ENCODE measurements at regions not wholly inside any gene's neighbourhood (a gene's known extent, or its start where the extent isn't known, plus 50 kb on each side); places are given as distances from the start of the nearest gene placed in this dataset.

DNA sequence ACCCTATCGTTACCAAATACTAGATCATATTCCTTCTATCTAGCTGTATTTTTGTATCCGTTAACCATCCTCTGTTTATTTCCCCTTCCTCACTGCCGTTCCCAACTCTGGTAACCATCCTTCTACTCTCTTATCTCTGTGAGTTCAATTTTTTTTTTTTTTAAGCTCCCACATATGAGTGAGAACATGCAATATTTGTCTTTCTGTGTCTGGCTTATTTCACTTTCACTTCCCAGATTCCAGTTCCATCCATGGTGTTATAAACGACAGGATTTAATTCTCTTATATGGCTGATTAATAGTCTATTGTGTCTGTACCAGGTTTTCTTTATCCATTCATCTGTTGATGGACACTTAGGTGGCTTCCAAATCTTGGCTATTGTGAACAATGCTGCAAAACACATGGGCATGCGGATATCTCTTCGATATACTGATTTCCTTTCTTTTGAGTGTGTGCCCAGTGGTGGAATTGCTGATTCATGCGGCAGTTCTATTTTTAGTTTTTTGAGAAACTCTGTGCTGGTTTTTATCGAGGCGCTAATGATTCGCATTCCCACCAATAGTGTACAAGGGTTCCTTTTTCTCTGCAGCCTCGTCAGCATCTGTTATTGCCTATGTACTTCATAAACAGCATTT, 599.6 kb downstream of the TMEM114 start:
- DNase-seq: no peak
- Histone ChIP-seq H3K4me3 (no peak overlapping the region), H3K36me3 (no peaks in the 10 kb centered on the region), H3K4me1 (no peaks in the 10 kb centered on the region), H3K27ac (no peak overlapping the region), H3K9me3 (no peaks in the 10 kb centered on the region), H3K27me3 (ENCODE audit: low read depth) (no peaks in the 10 kb centered on the region)
- ATAC-seq: no peak
- TF ChIP-seq, protein P1, sequence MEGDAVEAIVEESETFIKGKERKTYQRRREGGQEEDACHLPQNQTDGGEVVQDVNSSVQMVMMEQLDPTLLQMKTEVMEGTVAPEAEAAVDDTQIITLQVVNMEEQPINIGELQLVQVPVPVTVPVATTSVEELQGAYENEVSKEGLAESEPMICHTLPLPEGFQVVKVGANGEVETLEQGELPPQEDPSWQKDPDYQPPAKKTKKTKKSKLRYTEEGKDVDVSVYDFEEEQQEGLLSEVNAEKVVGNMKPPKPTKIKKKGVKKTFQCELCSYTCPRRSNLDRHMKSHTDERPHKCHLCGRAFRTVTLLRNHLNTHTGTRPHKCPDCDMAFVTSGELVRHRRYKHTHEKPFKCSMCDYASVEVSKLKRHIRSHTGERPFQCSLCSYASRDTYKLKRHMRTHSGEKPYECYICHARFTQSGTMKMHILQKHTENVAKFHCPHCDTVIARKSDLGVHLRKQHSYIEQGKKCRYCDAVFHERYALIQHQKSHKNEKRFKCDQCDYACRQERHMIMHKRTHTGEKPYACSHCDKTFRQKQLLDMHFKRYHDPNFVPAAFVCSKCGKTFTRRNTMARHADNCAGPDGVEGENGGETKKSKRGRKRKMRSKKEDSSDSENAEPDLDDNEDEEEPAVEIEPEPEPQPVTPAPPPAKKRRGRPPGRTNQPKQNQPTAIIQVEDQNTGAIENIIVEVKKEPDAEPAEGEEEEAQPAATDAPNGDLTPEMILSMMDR (IDR thresholded peaks at IDR 0.05): no peak
- intact Hi-C loops (cut with DNase I): no loop called here

DNA sequence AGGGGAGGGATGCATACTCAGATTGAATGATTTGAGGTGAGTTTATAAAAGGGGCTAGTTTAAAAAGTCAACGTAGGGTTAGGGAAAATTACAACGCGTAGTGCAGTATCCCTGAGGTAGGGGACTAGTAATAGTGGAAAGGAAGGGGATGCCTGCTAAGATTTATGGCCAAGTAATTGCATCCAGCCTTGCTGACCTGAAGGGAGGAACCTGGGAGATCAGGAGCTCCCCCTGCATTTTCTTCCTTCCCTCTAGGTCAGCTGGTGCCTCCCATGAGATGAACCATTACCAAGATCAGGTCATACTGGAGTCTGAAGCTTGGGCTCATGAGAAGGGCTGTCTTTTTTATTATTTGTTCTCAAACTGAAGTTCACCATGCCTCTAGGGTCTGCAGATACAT, 606.6 kb downstream of the TMEM114 start:
- Histone ChIP-seq H3K27me3 (ENCODE audit: low read depth) (no peaks in the 10 kb centered on the region), H3K27ac (no peak overlapping the region), H3K9me3 (no peaks in the 10 kb centered on the region), H3K36me3 (no peaks in the 10 kb centered on the region), H3K4me3 (no peak overlapping the region), H3K4me1 (no peaks in the 10 kb centered on the region)
- ATAC-seq: no peak
- TF ChIP-seq, protein P1 (IDR thresholded peaks at IDR 0.05): no peak
- intact Hi-C loops (cut with DNase I): no loop called here
- no peak for DNase-seq

- ATAC-seq: no peak
Measured at GRCh38 chr16:7980133-7980483, 610.2 kb downstream of the TMEM114 start.

GRCh38 chr16:7979448-7980132, 610.7 kb downstream of the TMEM114 start:
- ATAC-seq (no peak), DNase-seq (no peak)
- Histone ChIP-seq H3K4me3 (no peak overlapping the region), H3K4me1 (no peaks in the 10 kb centered on the region), H3K27me3 (ENCODE audit: low read depth) (no peaks in the 10 kb centered on the region), H3K9me3 (no peaks in the 10 kb centered on the region), H3K27ac (no peak overlapping the region), H3K36me3 (no peaks in the 10 kb centered on the region)
- TF ChIP-seq, protein P1 (IDR thresholded peaks at IDR 0.05): no peak
- intact Hi-C loops (cut with DNase I): no loop called here

More at GRCh38 chr16:7980133-7980483, 610.2 kb downstream of the TMEM114 start:
- TF ChIP-seq, protein P1 (IDR thresholded peaks at IDR 0.05): no peak
- H3K36me3 ChIP-seq: no peaks in the 10 kb centered on the region
- H3K4me1 ChIP-seq: no peaks in the 10 kb centered on the region
- H3K9me3 ChIP-seq: no peaks in the 10 kb centered on the region
- no peak for DNase-seq
- H3K27ac ChIP-seq: no peak overlapping the region
- no peak overlapping the region for H3K4me3 ChIP-seq
- H3K27me3 ChIP-seq (ENCODE audit: low read depth): no peaks in the 10 kb centered on the region
- intact Hi-C loops (cut with DNase I): no loop called here

- Histone ChIP-seq H3K27ac (no peak overlapping the region), H3K9me3 (no peaks in the 10 kb centered on the region), H3K4me3 (no peak overlapping the region), H3K27me3 (ENCODE audit: low read depth) (no peaks in the 10 kb centered on the region), H3K36me3 (no peaks in the 10 kb centered on the region), H3K4me1 (no peaks in the 10 kb centered on the region)
- DNase-seq: no peak
- intact Hi-C loops (cut with DNase I): no loop called here
- TF ChIP-seq, protein P1 (IDR thresholded peaks at IDR 0.05): no peak
- ATAC-seq: no peak
Measured at GRCh38 chr16:7976563-7976962, 613.7 kb downstream of the TMEM114 start.
